ENCODE measurements at regions not wholly inside any gene's neighbourhood (a gene's known extent, or its start where the extent isn't known, plus 50 kb on each side); places are given as distances from the start of the nearest gene placed in this dataset.
"Not testable (repeated sequence)": the region's sequence is repeated elsewhere in the genome, so short reads cannot be mapped to it uniquely, and the experiment has no call there.

- no peak for TF ChIP-seq CTCF (IDR thresholded peaks at IDR 0.05; ENCODE audit: low read length, missing control alignments)
- DNase-seq (ENCODE audit: low read depth): no peak
- H3K4me3 ChIP-seq (replicated peaks; ENCODE audit: low read depth, low read length): no peak overlapping the region
These were observed 213.9 kb upstream of the FIGN start for GRCh38 chr2:163949693-163950092.

- no peak for TF ChIP-seq CTCF (IDR thresholded peaks at IDR 0.05; ENCODE audit: low read length, missing control alignments)
- no peak for DNase-seq (ENCODE audit: low read depth)
- H3K4me3 ChIP-seq (replicated peaks; ENCODE audit: low read depth, low read length): no peak overlapping the region
These were observed 208.5 kb upstream of the FIGN start for GRCh38 chr2:163944347-163944737.

- TF ChIP-seq CTCF (IDR thresholded peaks at IDR 0.05; ENCODE audit: low read length, missing control alignments): no peak
- no peak overlapping the region for H3K4me3 ChIP-seq (replicated peaks; ENCODE audit: low read depth, low read length)
- no peak for DNase-seq (ENCODE audit: low read depth)
These were observed 207.9 kb upstream of the FIGN start for GRCh38 chr2:163943403-163944346.

- TF ChIP-seq CTCF (IDR thresholded peaks at IDR 0.05; ENCODE audit: low read length, missing control alignments): no peak
- H3K4me3 ChIP-seq (replicated peaks; ENCODE audit: low read depth, low read length): no peak overlapping the region
- no peak for DNase-seq (ENCODE audit: low read depth)
These were observed 198.3 kb upstream of the FIGN start for GRCh38 chr2:163934131-163934530.

GRCh38 chr2:163919717-163920116, 183.9 kb upstream of the FIGN start:
- TF ChIP-seq CTCF (IDR thresholded peaks at IDR 0.05; ENCODE audit: low read length, missing control alignments): no peak
- DNase-seq (ENCODE audit: low read depth): no peak
- H3K4me3 ChIP-seq (replicated peaks; ENCODE audit: low read depth, low read length): no peak overlapping the region

- not testable (repeated sequence) for DNase-seq (ENCODE audit: low read depth); H3K4me3 ChIP-seq (replicated peaks; ENCODE audit: low read depth, low read length)
These were observed 178.7 kb upstream of the FIGN start for GRCh38 chr2:163914486-163914885.

- H3K4me3 ChIP-seq (replicated peaks; ENCODE audit: low read depth, low read length); DNase-seq (ENCODE audit: low read depth): not testable (repeated sequence)
These were observed 177.7 kb upstream of the FIGN start for GRCh38 chr2:163913532-163913944.
